GM21529 (cell line): ENCODE measurements at regions not wholly inside any gene's neighbourhood (a gene's known extent, or its start where the extent isn't known, plus 50 kb on each side); places are given as distances from the start of the nearest gene placed in this dataset.

Experiments used
- ATAC-seq: cut with Tn5 transposase; IDR thresholded peaks from one replicate; pipeline ENCODE4 v1.9.1; 2021; ENCODE audit not compliant: unreplicated experiment

- no peak for ATAC-seq
These were observed 165.1 kb upstream of the NCAM1 start for GRCh38 chr11:112795911-112796649.

GRCh38 chr11:112797092-112797491 lies 164.1 kb upstream of the NCAM1 start:
- ATAC-seq: no peak

GRCh38 chr11:112797648-112798293 lies 163.4 kb upstream of the NCAM1 start:
- no peak for ATAC-seq

- ATAC-seq: no peak
These were observed 160.0 kb upstream of the NCAM1 start for GRCh38 chr11:112801025-112801816.

GRCh38 chr11:112801817-112802088 lies 159.5 kb upstream of the NCAM1 start:
- ATAC-seq: no peak

- ATAC-seq: no peak
These were observed 155.6 kb upstream of the NCAM1 start for GRCh38 chr11:112805658-112806057.

- ATAC-seq: no peak
These were observed 155.0 kb upstream of the NCAM1 start for GRCh38 chr11:112806256-112806655.

- no peak for ATAC-seq
These were observed 154.3 kb upstream of the NCAM1 start for GRCh38 chr11:112806876-112807275.

- no peak for ATAC-seq
These were observed 151.8 kb upstream of the NCAM1 start for GRCh38 chr11:112809429-112809828.

GRCh38 chr11:112810951-112811350 lies 150.3 kb upstream of the NCAM1 start:
- ATAC-seq: no peak

GRCh38 chr11:112811783-112812182 lies 149.4 kb upstream of the NCAM1 start:
- ATAC-seq: no peak

GRCh38 chr11:112812729-112813128 lies 148.5 kb upstream of the NCAM1 start:
- ATAC-seq: no peak

GRCh38 chr11:112814168-112814567 lies 147.1 kb upstream of the NCAM1 start:
- no peak for ATAC-seq

- ATAC-seq: no peak
These were observed 143.8 kb upstream of the NCAM1 start for GRCh38 chr11:112817376-112817775.

GRCh38 chr11:112822478-112823274 lies 138.5 kb upstream of the NCAM1 start:
- no peak for ATAC-seq

GRCh38 chr11:112826026-112826425 lies 135.2 kb upstream of the NCAM1 start:
- ATAC-seq: no peak

GRCh38 chr11:112826788-112827187 lies 134.4 kb upstream of the NCAM1 start:
- no peak for ATAC-seq

- no peak for ATAC-seq
These were observed 132.8 kb upstream of the NCAM1 start for GRCh38 chr11:112828421-112828820.

- no peak for ATAC-seq
These were observed 131.1 kb upstream of the NCAM1 start for GRCh38 chr11:112829971-112830654.

- no peak for ATAC-seq
These were observed 130.2 kb upstream of the NCAM1 start for GRCh38 chr11:112831041-112831440.
